ENCODE measurements at regions not wholly inside any gene's neighbourhood (a gene's known extent, or its start where the extent isn't known, plus 50 kb on each side); places are given as distances from the start of the nearest gene placed in this dataset.
"Not testable (repeated sequence)": the region's sequence is repeated elsewhere in the genome, so short reads cannot be mapped to it uniquely, and the experiment has no call there.

- Histone ChIP-seq H3K56ac (ENCODE audit: extremely low read depth, insufficient read depth, low read length) (no peak overlapping the region), H3K79me1 (ENCODE audit: low read depth in 1 of 2, low read length in 2 of 2) (no peaks in the 10 kb centered on the region), H3K4me2 (ENCODE audit: low read depth, low read length) (no peak overlapping the region), H3K23ac (ENCODE audit: low read depth, low read length) (no peak overlapping the region), H2BK5ac (ENCODE audit: low read depth, low read length, poor library complexity, severe bottlenecking) (no peak overlapping the region), H3K4me3 (ENCODE audit: insufficient read depth, low read depth, low read length) (no peak overlapping the region), H3K27ac (ENCODE audit: insufficient read depth, low read length) (no peak overlapping the region), H3K9me1 (ENCODE audit: insufficient read depth, low read length) (no peaks in the 10 kb centered on the region), H3K4me1 (ENCODE audit: control insufficient read depth, insufficient read depth, low read length) (no peaks in the 10 kb centered on the region), H3K9ac (ENCODE audit: low read depth, low read length) (no peak overlapping the region), H2AK5ac (ENCODE audit: low read depth, low read length) (no peak overlapping the region), H3K36me3 (ENCODE audit: control insufficient read depth, insufficient read depth, low read length) (no peaks in the 10 kb centered on the region), H3K27me3 (ENCODE audit: control insufficient read depth, insufficient read depth, low read length) (no peaks in the 10 kb centered on the region), H2BK120ac (ENCODE audit: low read depth, low read length) (no peak overlapping the region), H4K5ac (ENCODE audit: low read depth, low read length) (no peak overlapping the region), H3K4ac (ENCODE audit: low read depth, low read length) (no peak overlapping the region), H3K18ac (ENCODE audit: low read depth, low read length) (no peak overlapping the region), H2BK20ac (ENCODE audit: low read depth, low read length) (no peak overlapping the region), H3K9me3 (ENCODE audit: control insufficient read depth, insufficient read depth, low read length) (0 out of 2 replicates have a peak, but pooled peaks cover 1% of the 10 kb centered on the region), H4K20me1 (ENCODE audit: insufficient read depth, low read length) (no peaks in the 10 kb centered on the region), H2AK9ac (replicated peaks; ENCODE audit: low read depth, low read length, poor library complexity) (no peak overlapping the region), H2AFZ (replicated peaks; ENCODE audit: low read length, poor library complexity) (no peak overlapping the region), H4K91ac (ENCODE audit: insufficient read depth, low read depth, low read length) (no peak overlapping the region), H3K14ac (replicated peaks; ENCODE audit: low read depth, low read length) (no peak overlapping the region), H2BK15ac (ENCODE audit: low read depth, low read length) (no peak overlapping the region), H4K8ac (ENCODE audit: low read depth in 2 of 2, low read length in 2 of 2) (no peak overlapping the region)
- dilution Hi-C loops (cut with HindIII; ENCODE audit: low sequenced_read_pairs, unreplicated experiment): no loop called here
- WGBS, 2 experiments (ENCODE audit: extremely low coverage in 2 of 2, insufficient read length in 1 of 2): no CpG with 5 or more reads among the region's 1 CpG
- ChIA-PET POLR2A (ENCODE audit: unreplicated experiment) (no interaction called here), CTCF (no interaction called here)
- BruUV-seq (replicated peaks): no TSS peak
- in situ Hi-C loops (cut with MboI; ENCODE audit: low sequenced_read_pairs): no loop called here
- DNase-seq (no peak), ATAC-seq (ENCODE audit: low read depth) (no peak)
- intact Hi-C loops (cut with micrococcal nuclease): no loop called here
- no peak for TF ChIP-seq MAFK (IDR thresholded peaks at IDR 0.05; ENCODE audit: low read depth, low read length)
These were observed 375.6 kb downstream of the TUSC1 start for GRCh38 chr9:25302601-25303000.

- H2AK9ac ChIP-seq (replicated peaks; ENCODE audit: low read depth, low read length, poor library complexity); H3K23ac ChIP-seq (ENCODE audit: low read depth, low read length); H2AFZ ChIP-seq (replicated peaks; ENCODE audit: low read length, poor library complexity); intact Hi-C loops (cut with micrococcal nuclease); H4K91ac ChIP-seq (ENCODE audit: insufficient read depth, low read depth, low read length); H3K27ac ChIP-seq (ENCODE audit: insufficient read depth, low read length); ATAC-seq (ENCODE audit: low read depth); DNase-seq; CTCF ChIA-PET; BruUV-seq (replicated peaks); H3K4me3 ChIP-seq (ENCODE audit: insufficient read depth, low read depth, low read length); H4K20me1 ChIP-seq (ENCODE audit: insufficient read depth, low read length); H3K4me2 ChIP-seq (ENCODE audit: low read depth, low read length); H3K14ac ChIP-seq (replicated peaks; ENCODE audit: low read depth, low read length); in situ Hi-C loops (cut with MboI; ENCODE audit: low sequenced_read_pairs); H3K4ac ChIP-seq (ENCODE audit: low read depth, low read length); H3K9ac ChIP-seq (ENCODE audit: low read depth, low read length); POLR2A ChIA-PET (ENCODE audit: unreplicated experiment); H4K5ac ChIP-seq (ENCODE audit: low read depth, low read length); dilution Hi-C loops (cut with HindIII; ENCODE audit: low sequenced_read_pairs, unreplicated experiment); H3K9me1 ChIP-seq (ENCODE audit: insufficient read depth, low read length); H2BK15ac ChIP-seq (ENCODE audit: low read depth, low read length); H3K18ac ChIP-seq (ENCODE audit: low read depth, low read length); H3K79me1 ChIP-seq (ENCODE audit: low read depth in 1 of 2, low read length in 2 of 2); H3K36me3 ChIP-seq (ENCODE audit: control insufficient read depth, insufficient read depth, low read length); H3K9me3 ChIP-seq (ENCODE audit: control insufficient read depth, insufficient read depth, low read length); H2AK5ac ChIP-seq (ENCODE audit: low read depth, low read length); H3K56ac ChIP-seq (ENCODE audit: extremely low read depth, insufficient read depth, low read length); H2BK120ac ChIP-seq (ENCODE audit: low read depth, low read length); H2BK20ac ChIP-seq (ENCODE audit: low read depth, low read length); H4K8ac ChIP-seq (ENCODE audit: low read depth in 2 of 2, low read length in 2 of 2); H2BK5ac ChIP-seq (ENCODE audit: low read depth, low read length, poor library complexity, severe bottlenecking); H3K4me1 ChIP-seq (ENCODE audit: control insufficient read depth, insufficient read depth, low read length); H3K27me3 ChIP-seq (ENCODE audit: control insufficient read depth, insufficient read depth, low read length): not testable (repeated sequence)
- no CpG with 5 or more reads among the region's 5 CpGs for WGBS, 2 experiments (ENCODE audit: extremely low coverage in 2 of 2, insufficient read length in 1 of 2)
These were observed 390.0 kb downstream of the TUSC1 start for GRCh38 chr9:25288195-25288594.

Measured in IMR-90 (cell line).